Left colon (tissue), 2 donors: ENCODE measurements at regions not wholly inside any gene's neighbourhood (a gene's known extent, or its start where the extent isn't known, plus 50 kb on each side); places are given as distances from the start of the nearest gene placed in this dataset.

Experiments used
- ATAC-seq: fragments of 200-7000 bp; cut with Tn5 transposase; one replicate; pipeline ENCODE4 v1.9.1; 2020; ENCODE audit warnings: mild to moderate bottlenecking, moderate library complexity
- DNase-seq, 2 donors: peaks; one replicate each; pipeline ENCODE4 v3.0.0-alpha.2; 2020
- intact Hi-C, 2 donors: fragments of 100-400 bp; cut with DNase I in 1 of 2; cut with micrococcal nuclease in 1 of 2; formaldehyde crosslinking; loops; one replicate each; pipeline versions ENCODE4 v1.11.2 to v1.14.0; 2022; cut with DNase I, micrococcal nuclease
- donor health status: DM: no; HTN: no; CAD: no.
- donor health status: DM: yes; HTN: yes; CAD: no.

DNA sequence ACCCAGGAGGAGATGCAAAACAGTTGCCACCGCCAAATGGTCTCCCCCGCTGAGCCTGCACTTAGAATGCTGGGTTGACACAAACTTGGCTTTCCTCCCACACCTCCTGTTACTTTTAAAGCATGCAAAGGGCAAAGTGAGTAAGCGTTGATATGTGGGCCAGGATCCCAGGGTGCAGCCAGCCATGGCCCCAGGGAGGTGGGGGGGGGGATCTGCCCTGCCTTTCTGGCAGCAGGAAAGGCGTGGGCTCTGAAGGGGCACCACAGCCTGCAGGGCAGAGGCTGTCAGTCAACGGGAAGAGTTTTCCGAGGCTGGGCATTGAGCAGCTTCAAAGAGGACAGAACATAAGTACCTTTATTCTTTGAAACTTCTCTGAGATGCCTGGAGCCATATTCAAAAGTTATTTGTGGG, 142.3 kb downstream of the ABCC12 start:
- intact Hi-C loops = no loop called here
- DNase-seq (no peak), ATAC-seq (no peak)

DNA sequence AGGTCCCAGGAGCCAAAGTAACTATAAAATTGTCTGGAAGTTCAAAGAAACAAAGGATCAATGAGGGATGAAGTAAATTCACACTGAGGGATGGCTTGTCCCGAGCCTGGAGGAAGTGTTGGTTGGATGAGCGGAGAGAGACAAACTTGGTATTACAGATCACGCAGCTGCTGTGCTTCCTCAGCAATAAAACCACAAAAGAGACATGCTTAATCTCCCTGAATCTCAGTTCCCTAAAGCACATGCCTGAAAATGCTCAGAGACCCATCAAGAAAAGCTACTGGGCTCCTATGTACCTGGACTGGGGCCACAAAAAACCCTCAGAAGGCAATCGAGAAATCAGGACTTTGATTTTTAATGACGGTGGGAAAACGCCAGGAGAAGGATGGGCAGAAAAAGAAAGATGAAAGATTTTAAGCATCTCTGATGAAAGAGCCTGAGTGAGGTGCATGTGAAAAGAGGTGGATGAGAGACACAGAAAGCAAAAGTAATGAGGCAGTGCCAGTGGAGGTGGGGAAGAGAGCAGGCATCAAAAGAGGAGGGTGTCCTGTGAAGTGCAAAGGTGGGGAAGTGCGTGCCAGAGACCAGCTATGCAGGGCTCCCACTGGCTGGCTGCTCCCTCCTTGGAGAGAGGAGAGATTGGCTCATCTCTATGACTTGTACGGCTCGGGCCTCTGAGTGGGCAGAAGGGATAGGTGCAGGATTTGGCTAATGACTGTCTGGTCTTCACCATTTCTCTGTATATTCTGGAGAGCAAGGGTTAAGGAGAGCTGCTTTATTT, 143.7 kb downstream of the ABCC12 start:
- intact Hi-C loops = no loop called here
- ATAC-seq (no peak), DNase-seq (no peak)

DNA sequence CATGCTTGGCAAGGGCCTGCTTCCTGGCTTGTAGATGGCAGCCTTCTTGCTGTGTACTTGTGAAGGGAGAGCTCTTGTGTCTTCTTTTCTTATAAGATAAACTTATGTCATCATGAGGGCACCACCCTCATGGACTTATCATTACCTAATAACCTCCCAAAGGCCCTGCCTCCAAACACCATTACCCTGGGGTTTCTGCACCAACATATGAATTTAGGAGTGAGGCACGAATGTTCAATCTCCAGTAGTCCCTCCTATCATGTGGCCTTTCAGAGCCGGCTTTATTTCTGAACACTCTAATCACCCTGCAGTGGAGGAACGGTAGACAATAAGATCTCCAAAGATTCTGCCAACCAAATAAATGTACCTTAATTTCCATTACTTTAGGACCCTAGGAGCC, 144.3 kb downstream of the ABCC12 start:
- intact Hi-C loops = no loop called here
- ATAC-seq (no peak), DNase-seq (no peak)

DNA sequence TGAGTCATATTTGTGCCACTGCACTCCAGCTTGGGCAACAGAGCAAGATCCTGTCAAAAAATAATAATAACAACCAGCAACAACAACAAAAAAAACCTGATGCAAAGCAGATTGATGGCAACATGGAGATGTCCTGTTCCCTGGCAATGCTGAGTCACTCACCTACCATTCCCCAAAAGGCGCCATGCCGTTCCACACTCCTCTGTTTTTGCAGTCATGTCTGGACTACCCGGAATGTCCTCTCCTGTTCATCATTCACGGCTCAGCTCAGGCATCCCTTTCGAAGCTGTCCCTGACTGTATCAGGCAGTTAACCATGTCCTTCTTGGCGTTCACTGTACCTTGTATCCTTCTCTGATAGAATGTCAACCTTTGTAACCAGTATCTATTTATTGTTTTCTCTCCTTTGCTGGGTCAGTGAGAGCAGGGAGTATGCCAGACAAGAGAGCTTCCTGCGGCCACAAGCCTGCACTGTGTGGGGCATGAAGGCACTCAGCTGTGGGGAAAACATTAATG, 147.7 kb downstream of the ABCC12 start:
- ATAC-seq = no peak
- intact Hi-C loops = no loop called here

DNA sequence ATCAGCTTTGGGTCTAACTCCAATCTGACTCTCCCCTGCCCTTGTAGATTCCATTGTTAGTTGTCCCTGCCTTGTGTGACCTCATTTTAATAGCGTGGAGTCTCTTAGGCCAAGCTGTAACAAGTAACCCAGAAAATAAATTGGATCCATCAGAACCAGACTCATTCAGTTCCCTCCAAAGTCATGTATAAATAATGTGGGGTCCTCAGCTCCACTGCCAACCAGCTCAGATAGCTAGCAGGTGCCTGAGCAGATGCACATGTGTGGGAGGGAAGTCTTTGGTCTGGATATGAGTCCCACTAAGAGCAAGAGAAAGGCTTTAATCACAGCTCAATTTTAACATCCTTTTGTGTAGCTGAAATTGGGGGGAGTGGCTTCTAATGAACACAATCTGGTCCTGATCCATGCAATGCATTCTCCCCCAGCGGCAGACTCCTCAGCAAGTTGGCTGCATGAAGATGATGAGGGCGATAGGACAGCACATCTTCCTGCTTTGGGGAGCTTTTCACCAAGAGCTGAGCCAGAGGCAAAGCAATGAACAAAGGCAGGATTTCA, 151.6 kb downstream of the ABCC12 start:
- intact Hi-C loops = no loop called here
- ATAC-seq (no peak), DNase-seq (no peak)

More for the DNA sequence above, 147.7 kb downstream of the ABCC12 start:
- no peak for DNase-seq

DNA sequence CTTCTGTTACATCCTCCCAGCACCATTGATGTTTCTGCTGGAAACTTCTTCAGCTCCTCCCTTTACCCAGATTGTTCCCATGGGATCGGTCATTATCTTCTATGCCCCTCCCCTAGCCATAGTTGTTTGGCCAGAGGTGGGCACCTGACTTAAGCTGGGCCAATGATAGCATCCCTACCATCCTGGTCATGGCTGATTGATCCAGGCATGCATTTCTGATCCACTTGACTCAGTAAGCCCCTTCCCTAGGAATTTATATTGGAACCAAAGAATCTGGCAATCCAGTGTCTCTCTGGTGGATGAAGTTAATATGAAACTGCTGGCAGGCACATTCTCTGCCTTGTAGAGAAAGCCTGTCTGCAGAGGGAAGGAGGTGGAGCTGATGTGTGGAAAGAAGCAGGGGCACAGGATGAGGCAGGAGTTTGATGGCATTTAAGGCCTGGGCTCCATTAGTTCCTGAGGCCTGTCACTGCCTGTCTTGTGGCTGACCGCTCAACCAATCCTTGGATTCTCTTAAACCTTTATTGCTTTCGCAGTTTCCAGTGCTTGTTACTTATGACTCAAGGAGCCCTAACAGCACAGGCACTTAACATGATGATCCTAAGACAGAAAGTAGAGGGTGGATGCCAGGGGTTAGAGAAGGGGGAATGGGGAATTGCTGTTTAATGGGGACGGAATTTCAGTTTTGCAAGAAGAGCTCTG, 152.4 kb downstream of the ABCC12 start:
- ATAC-seq (no peak), DNase-seq (no peak)
- intact Hi-C loops = no loop called here

DNA sequence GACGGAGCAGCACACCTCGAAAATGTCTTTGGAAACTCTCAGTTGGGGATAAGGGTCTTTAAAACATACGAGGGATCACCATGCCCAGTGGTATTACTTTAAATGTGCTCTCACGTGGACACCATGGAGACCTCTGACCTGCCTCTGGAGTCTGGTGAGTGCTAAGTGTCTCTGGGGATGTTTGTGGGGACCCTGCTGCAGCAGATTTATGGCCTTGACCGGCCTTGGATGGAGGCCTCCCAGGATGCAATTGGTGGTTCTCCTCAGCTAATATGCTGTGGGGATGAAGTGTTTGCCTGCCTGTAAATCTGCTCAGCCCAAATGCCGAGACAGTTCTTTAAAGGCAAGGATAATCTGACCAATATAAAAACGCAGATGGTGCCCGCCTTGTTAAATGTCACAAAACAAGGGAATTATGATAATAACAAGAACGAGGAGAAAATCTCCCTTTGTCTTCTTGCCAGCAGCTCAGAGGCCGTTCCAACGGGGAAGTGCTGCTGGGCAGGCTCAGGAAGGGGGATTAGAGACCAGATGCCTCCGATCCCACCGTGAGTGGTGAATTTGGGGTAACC, 154.4 kb downstream of the ABCC12 start:
- intact Hi-C loops = no loop called here
- ATAC-seq = no peak

DNA sequence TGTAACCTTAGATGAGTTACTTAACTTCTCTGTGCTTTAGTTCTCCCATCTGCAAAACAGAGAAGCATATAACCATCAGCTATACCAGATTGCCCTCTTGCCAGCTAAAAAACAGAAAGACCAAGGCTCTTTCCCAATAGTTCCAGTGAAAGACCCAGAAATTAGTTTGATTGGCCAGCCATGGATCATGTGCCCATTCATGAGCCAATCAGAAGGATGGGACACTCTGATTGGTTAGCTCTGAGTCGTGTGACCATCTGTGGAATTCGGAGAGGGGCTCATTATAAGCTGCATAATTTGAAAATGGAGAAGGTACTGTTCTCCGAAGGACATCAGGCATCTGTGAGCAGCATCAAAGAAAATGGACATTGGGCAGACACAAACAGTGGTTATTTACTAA, 155.2 kb downstream of the ABCC12 start:
- ATAC-seq (no peak), DNase-seq (no peak)
- intact Hi-C loops = no loop called here

More for the DNA sequence above, 154.4 kb downstream of the ABCC12 start:
- DNase-seq = no peak

DNA sequence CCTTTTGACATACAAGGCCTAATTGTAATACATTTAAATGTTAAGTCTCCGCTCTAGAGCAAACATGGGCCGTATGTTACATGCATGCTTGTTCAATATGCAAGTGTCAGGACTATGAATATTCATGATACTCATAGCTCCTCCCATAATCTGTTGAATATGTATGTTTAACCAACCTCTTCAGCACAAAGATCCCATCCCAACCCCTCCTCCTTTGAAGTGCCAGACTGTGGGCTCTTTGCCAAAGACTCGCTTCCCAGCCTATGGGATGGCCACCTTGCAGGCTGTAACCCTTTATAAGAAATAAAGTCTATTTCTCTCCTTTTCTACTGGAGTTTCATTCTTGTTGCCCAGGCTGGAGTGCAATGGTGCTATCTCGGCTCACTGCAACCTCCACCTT, 156.2 kb downstream of the ABCC12 start:
- DNase-seq (no peak), ATAC-seq (no peak)
- intact Hi-C loops = no loop called here

DNA sequence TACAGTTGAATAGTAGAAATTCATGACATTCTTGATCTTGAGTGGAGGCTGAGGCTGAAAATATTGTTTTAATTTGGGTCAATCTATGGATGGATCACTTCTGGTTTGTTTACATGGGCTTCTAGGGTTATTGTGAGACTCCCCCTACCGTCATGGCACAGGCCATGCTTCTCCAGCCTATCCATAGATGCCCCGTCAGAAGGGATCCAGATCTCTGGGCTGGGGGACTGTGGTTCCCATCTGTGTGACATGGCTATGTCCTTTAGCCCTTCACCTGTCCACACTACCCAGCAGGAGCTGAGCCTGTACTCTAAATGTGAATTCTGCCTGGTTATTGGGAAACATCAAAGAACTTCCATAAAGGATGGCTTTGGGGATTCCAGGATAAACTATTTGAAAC, 160.4 kb downstream of the ABCC12 start:
- no peak for ATAC-seq
- intact Hi-C loops = no loop called here

DNA sequence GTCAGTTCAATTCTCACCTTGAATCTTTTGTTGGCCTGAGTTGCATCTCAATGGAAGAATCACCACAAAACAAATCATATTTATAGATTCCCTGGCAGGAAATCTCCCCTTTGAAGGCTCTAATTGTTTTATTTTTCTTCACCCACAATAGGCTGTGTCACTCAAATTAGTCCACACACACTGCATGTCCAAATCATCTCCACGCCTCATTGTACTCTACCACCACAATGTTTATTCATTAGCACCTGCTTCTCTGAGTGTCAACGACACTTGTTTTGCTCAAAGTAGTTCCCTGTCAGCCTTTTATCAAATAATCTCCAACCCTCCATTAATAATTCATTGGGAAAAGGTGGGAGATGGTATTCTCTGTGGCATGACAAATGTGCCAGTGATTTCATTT, 164.3 kb downstream of the ABCC12 start:
- DNase-seq (no peak), ATAC-seq (no peak)
- intact Hi-C loops = no loop called here

More for the DNA sequence above, 160.4 kb downstream of the ABCC12 start:
- no peak for DNase-seq

DNA sequence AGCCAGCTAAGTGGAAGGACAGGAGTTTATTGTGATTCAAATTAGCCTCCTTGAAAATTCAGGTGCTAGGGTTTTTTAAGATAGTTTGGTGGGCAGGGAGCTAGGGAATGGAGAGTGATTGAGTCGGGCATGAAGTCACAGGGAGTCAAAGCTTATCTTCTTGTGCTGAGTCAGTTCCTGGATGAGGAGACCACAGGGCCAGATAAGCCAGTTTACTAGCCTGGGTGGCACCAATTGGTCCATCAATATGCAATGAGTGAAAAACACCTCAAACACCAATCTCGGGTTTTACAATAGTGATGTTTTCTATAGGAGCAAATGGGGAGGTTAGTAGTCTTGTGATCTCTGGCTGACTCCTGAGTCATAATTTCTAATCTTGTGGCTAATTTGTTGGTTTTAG, 165.1 kb downstream of the ABCC12 start:
- ATAC-seq (no peak), DNase-seq (no peak)
- intact Hi-C loops = no loop called here

DNA sequence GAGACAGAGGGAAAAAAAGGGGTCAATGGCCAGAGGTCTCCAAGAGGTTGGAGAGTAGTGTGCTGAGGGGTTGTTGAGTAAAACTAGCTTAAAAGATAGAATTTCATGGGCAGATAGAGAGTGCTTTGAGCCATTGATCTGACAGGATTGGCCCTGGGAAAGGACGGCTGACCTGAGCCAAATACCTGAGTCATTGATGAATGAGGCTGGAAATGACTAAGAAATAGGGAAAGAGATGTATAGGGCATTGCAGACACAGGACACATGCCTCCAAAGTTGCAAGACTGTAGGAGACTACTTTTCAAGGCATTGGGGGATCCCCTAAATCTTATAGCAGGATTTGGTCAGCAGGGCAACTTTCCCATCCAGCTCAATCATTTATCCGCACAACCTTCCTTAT, 168.7 kb downstream of the ABCC12 start:
- no peak for DNase-seq

DNA sequence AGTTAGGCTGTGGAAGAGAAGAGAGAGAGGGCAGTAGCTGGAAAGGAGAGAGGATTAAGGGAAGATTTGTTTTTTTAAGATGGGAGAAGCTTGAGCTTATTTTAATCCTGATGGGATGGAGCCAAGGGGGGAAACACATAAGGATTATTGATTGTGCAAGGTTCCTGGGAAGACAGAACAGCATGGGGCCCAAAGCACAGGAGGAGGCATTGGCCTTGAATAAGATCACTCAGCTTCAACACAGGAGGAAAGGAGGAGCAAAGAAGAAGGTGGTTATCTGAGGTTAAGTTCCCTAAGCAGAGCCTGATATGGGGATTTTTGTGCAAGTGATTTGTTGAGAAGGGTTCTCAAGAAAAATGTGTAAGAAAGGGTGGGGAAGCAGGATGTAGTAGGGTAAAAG, 169.8 kb downstream of the ABCC12 start:
- ATAC-seq = no peak
- intact Hi-C loops = no loop called here

More for the DNA sequence above, 168.7 kb downstream of the ABCC12 start:
- intact Hi-C loops = no loop called here
- ATAC-seq = no peak

DNA sequence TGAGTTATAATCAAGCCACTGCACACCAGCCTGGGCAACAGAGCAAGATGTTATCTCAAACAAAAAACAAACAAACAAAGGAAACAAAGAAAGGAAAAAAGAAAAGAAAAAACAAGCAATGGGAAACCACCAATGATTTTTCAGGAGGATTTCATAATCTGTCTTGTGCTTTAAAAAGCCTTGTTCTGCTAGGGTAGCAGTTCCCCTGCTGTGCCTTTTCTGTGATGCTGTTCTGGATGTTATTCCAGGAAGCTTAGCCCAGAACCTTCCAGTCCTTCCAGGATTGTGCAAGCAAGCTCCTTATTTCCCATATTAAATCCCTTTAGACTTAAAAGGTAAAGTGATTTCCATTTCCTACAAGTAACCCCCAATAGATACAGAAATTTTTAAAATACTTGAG, 171.1 kb downstream of the ABCC12 start:
- ATAC-seq (no peak), DNase-seq (no peak)
- intact Hi-C loops = no loop called here

More for the DNA sequence above, 169.8 kb downstream of the ABCC12 start:
- DNase-seq = no peak

DNA sequence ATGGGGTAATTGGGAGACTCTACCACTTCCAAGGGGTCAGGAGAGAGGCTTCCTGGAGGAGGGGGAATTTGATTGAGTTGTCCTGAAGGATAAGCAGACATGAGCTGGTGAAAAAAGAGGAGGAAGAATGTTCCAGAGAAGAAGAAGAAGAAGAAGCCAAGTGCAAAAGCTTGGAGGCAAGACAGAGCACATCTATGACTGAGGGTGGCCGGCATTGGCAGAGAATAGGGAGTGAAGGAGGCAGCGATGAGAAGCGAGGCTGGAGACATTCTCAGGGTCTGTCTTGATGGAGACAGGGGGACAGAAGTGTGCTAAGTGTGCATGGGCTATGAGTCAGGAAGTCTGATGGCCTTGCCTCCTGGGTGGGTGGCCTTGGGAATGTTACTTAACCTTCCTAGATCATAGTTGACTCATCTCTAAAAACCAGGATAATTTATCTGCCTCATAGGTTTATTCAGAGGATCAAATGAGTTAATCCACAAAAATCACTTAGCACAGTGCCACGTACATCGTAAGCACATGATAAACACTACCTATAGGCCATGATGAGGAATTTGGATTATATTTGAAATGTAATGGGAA, 171.7 kb downstream of the ABCC12 start:
- DNase-seq = no peak
- ATAC-seq = no peak
- intact Hi-C loops = no loop called here

DNA sequence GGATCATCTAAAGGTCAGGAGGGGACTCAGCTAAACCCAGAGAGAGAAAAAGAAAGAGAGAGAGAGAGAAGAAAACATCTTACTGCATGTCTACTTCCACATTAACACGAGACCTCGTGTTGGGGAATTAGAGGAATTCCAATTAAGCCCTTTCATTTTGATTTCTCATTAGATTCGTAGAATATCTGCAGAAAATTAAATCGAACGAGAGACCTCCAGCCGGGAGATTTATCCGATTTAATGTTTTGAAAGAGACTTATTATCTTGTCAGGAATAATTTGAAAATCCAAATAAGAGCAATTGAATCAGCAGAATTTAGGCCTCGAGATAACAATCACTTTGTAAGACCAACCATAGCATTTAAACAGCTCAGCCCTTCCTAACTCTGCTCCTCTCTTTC, 175.6 kb downstream of the ABCC12 start:
- intact Hi-C loops = no loop called here
- no peak for ATAC-seq

DNA sequence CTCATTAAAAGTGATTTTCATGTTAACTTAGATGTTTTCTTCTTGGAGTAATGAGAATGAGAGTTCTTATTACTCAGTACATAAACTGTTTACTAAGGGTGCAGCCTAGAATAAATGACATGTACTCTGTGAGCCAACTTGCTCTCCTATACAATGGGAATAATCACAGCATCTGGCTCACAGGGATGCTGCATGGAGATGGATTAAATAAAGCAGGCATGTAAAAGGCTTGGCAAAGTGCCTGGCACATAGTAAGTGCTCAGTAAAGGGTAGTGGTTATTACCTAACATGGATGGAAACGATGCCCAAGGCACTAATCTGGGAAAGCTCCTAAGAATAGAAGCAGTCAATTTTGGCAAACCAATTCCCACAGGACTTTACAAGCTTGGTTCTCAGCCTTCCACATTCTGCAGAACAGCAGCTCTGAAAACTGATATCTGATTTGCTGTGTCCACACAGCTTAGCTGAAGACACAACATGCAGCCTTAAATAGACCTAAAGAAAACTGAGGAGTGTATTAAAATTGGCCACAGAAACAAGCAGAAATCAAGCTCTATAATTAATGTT, 176.1 kb downstream of the ABCC12 start:
- intact Hi-C loops = no loop called here
- no peak for DNase-seq

More for the DNA sequence above, 175.6 kb downstream of the ABCC12 start:
- DNase-seq = no peak

DNA sequence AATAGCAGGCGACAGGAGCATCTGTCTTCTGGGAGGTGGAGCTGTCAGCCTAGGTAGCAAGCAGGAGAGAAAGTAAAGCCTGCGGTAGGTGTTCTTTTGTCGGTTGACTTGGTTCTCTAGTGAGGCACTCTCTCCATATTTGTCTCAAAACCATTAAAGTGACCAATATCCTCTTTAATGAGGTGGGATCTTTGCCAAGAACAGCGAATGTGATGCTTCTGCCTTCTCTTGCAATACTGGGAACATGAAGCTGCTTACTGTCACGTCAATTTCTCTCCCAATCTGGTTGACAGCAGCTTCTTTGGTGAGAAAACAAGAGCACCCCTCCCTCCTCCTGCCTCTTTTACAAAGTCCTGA, 176.7 kb downstream of the ABCC12 start:
- DNase-seq = no peak
- ATAC-seq = no peak
- intact Hi-C loops = no loop called here

More for the DNA sequence above, 176.1 kb downstream of the ABCC12 start:
- no peak for ATAC-seq
